Fibroblast of lung (primary cell): ENCODE measurements at regions not wholly inside any gene's neighbourhood (a gene's known extent, or its start where the extent isn't known, plus 50 kb on each side); places are given as distances from the start of the nearest gene placed in this dataset.

Experiments used
- DNase-seq, 2 donors: peaks; one replicate each; pipeline versions ENCODE4 v3.0.0 to v3.0.0-alpha.2; 2010; ENCODE audit warnings: low read depth in 2 of 2
- H2AFZ ChIP-seq: 2 replicates; pipeline ENCODE4 v1.5.1; 2012; ENCODE audit warnings: low read length, control low read depth, inconsistent platforms
- H3K27ac ChIP-seq: 2 replicates; pipeline ENCODE4 v1.5.1; 2011; ENCODE audit warnings: low read length, control low read depth; ENCODE audit not compliant: insufficient read depth
- H3K27me3 ChIP-seq: 2 replicates; pipeline ENCODE4 v1.5.1; 2011; ENCODE audit warnings: mild to moderate bottlenecking, low read length; ENCODE audit not compliant: control insufficient read depth, insufficient read depth
- H3K36me3 ChIP-seq: 2 replicates; pipeline ENCODE4 v1.5.1; 2011; ENCODE audit warnings: low read length; ENCODE audit not compliant: control insufficient read depth, insufficient read depth
- H3K4me1 ChIP-seq: 2 replicates; pipeline ENCODE4 v1.5.1; 2011; ENCODE audit warnings: low read length; ENCODE audit not compliant: control insufficient read depth, insufficient read depth; ENCODE audit errors: extremely low read depth
- H3K4me2 ChIP-seq: 2 replicates; pipeline ENCODE4 v1.5.1; 2011; ENCODE audit warnings: low read length, control low read depth; ENCODE audit not compliant: insufficient read depth; ENCODE audit errors: extremely low read depth
- H3K4me3 ChIP-seq, 4 experiments: fragments of 200-600 bp in 1 of 4; sonication (generic) in 1 of 4; replicated peaks in 1 of 4; 2 replicates each; pipeline ENCODE4 v1.5.1; 2011 to 2016; ENCODE audit warnings: low read length in 4 of 4, low read depth in 3 of 4, mild to moderate bottlenecking in 3 of 4, control low read depth in 2 of 4, inconsistent platforms in 1 of 4, mixed read lengths in 1 of 4; ENCODE audit not compliant: insufficient read depth in 1 of 4; ENCODE audit errors: control extremely low read depth in 1 of 4
- H3K79me2 ChIP-seq: 2 replicates; pipeline ENCODE4 v1.5.1; 2012; ENCODE audit warnings: mild to moderate bottlenecking, low read length, inconsistent platforms; ENCODE audit not compliant: control insufficient read depth, insufficient read depth
- H3K9ac ChIP-seq: 2 replicates; pipeline ENCODE4 v1.5.1; 2011; ENCODE audit warnings: mild to moderate bottlenecking, low read length, control low read depth; ENCODE audit not compliant: insufficient read depth
- H3K9me3 ChIP-seq: 2 replicates; pipeline ENCODE4 v1.5.1; 2012; ENCODE audit warnings: low read depth, low read length; ENCODE audit not compliant: control insufficient read depth, insufficient read depth
- H4K20me1 ChIP-seq: 2 replicates; pipeline ENCODE4 v1.5.1; 2011; ENCODE audit warnings: low read length; ENCODE audit not compliant: control insufficient read depth, insufficient read depth; ENCODE audit errors: extremely low read depth
- EZH2 ChIP-seq: IDR thresholded peaks from 2 replicates; pipeline ENCODE4 v1.5.1; 2012; ENCODE audit warnings: low read length, control low read depth, mild to moderate bottlenecking; ENCODE audit errors: missing control alignments
- TF ChIP-seq, protein P1 (sequence below), 2 donors: IDR thresholded peaks in 1 of 2; conservative IDR thresholded peaks in 1 of 2; 1 replicate in 1 of 2; 2 replicates in 1 of 2; pipeline ENCODE4 v1.5.1; 2011 to 2012; ENCODE audit warnings: low read length in 2 of 2, control low read depth in 1 of 2, inconsistent platforms in 1 of 2, low read depth in 1 of 2, mild to moderate bottlenecking in 1 of 2

GRCh38 chr18:45557779-45558178 is 57.5 kb upstream of the SLC14A2 start:
- Histone ChIP-seq H3K79me2 (no peaks in the 10 kb centered on the region), H3K4me3 (no peak overlapping the region), H3K9ac (no peak overlapping the region), H4K20me1 (no peaks in the 10 kb centered on the region), H3K27ac (no peak overlapping the region), H3K9me3 (no peaks in the 10 kb centered on the region), H3K27me3 (peaks cover 7% of the 10 kb centered on the region), H2AFZ (no peak overlapping the region), H3K36me3 (no peaks in the 10 kb centered on the region), H3K4me2 (no peak overlapping the region), H3K4me1 (no peaks in the 10 kb centered on the region)
- no peak for TF ChIP-seq EZH2
- TF ChIP-seq, protein P1, sequence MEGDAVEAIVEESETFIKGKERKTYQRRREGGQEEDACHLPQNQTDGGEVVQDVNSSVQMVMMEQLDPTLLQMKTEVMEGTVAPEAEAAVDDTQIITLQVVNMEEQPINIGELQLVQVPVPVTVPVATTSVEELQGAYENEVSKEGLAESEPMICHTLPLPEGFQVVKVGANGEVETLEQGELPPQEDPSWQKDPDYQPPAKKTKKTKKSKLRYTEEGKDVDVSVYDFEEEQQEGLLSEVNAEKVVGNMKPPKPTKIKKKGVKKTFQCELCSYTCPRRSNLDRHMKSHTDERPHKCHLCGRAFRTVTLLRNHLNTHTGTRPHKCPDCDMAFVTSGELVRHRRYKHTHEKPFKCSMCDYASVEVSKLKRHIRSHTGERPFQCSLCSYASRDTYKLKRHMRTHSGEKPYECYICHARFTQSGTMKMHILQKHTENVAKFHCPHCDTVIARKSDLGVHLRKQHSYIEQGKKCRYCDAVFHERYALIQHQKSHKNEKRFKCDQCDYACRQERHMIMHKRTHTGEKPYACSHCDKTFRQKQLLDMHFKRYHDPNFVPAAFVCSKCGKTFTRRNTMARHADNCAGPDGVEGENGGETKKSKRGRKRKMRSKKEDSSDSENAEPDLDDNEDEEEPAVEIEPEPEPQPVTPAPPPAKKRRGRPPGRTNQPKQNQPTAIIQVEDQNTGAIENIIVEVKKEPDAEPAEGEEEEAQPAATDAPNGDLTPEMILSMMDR (conservative IDR thresholded peaks at IDR 0.05 in 1 of 2, IDR thresholded peaks at IDR 0.05 in 1 of 2; ENCODE audit: low read depth in 1 of 2, low read length in 2 of 2): no peak
- no peak for DNase-seq

- Histone ChIP-seq H3K27ac (no peak overlapping the region), H3K4me1 (no peaks in the 10 kb centered on the region), H3K9ac (no peak overlapping the region), H4K20me1 (no peaks in the 10 kb centered on the region), H3K79me2 (no peaks in the 10 kb centered on the region), H3K9me3 (no peaks in the 10 kb centered on the region), H3K4me3 (no peak overlapping the region), H3K4me2 (no peak overlapping the region), H2AFZ (no peak overlapping the region), H3K27me3 (peaks cover 2% of the 10 kb centered on the region), H3K36me3 (no peaks in the 10 kb centered on the region)
- TF ChIP-seq EZH2: no peak
- TF ChIP-seq, protein P1 (conservative IDR thresholded peaks at IDR 0.05 in 1 of 2, IDR thresholded peaks at IDR 0.05 in 1 of 2; ENCODE audit: low read depth in 1 of 2, low read length in 2 of 2): no peak
- DNase-seq: no peak
These were observed 56.0 kb upstream of the SLC14A2 start for GRCh38 chr18:45559258-45559657.

DNA sequence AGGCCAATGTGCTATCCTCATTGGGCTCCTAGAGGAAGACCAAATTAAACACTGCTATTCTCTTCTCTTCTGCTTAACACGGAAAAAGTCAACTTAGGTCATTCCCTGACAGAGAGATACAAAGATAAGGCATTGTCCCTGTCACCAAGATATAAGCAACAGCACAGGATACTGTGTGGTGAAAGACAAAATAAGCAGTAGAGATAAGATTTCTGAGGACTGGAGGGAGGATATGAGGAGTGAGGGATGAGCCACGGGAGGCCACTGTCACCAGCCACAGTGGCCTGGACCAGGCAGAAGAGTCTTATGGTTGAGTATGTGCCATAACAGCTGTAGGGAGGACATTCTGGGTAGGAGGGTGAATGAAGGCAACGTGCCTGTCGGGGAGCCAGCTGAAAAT is 54.4 kb upstream of the SLC14A2 start:
- Histone ChIP-seq H3K79me2 (no peaks in the 10 kb centered on the region), H3K9me3 (no peaks in the 10 kb centered on the region), H3K4me3 (no peak overlapping the region), H3K4me1 (peaks cover 2% of the 10 kb centered on the region), H3K9ac (no peak overlapping the region), H4K20me1 (no peaks in the 10 kb centered on the region), H2AFZ (no peak overlapping the region), H3K4me2 (no peak overlapping the region), H3K36me3 (no peaks in the 10 kb centered on the region), H3K27ac (no peak overlapping the region), H3K27me3 (peaks cover 2% of the 10 kb centered on the region)
- TF ChIP-seq EZH2: no peak
- TF ChIP-seq, protein P1 (conservative IDR thresholded peaks at IDR 0.05 in 1 of 2, IDR thresholded peaks at IDR 0.05 in 1 of 2; ENCODE audit: low read depth in 1 of 2, low read length in 2 of 2): no peak
- DNase-seq: no peak
